Activated T-cell treated with anti-CD3 and anti-CD28 coated beads, Interleukin-2, amount 50 U/mL, for 72 hours (primary cell): ENCODE measurements at regions not wholly inside any gene's neighbourhood (a gene's known extent, or its start where the extent isn't known, plus 50 kb on each side); places are given as distances from the start of the nearest gene placed in this dataset.

ENCODE experiments used
- ATAC-seq, 2 donors: fragments of 150-1000 bp; cut with Tn5 transposase; replicated peaks in 1 of 2; 2 replicates each; pipeline ENCODE4 v1.10.0; 2021; ENCODE audit warnings: moderate library complexity in 2 of 2, mild to moderate bottlenecking in 1 of 2
- DNase-seq, 2 donors: peaks; one replicate each; pipeline ENCODE4 v3.0.0; 2021 to 2022; ENCODE audit warnings: mixed read lengths in 1 of 2
- H3K27ac Mint-ChIP-seq: one replicate; pipeline ENCODE4 v1.8.0; 2022; ENCODE audit warnings: mild to moderate bottlenecking, moderate library complexity, mixed read lengths
- H3K27me3 Mint-ChIP-seq: one replicate; pipeline ENCODE4 v1.8.0; 2022; ENCODE audit warnings: low read depth, mixed read lengths
- H3K36me3 Mint-ChIP-seq, 2 donors: one replicate each; pipeline ENCODE4 v1.8.0; 2022; ENCODE audit warnings: mixed read lengths in 2 of 2, mild to moderate bottlenecking in 1 of 2; ENCODE audit not compliant: insufficient read depth in 2 of 2
- H3K4me1 Mint-ChIP-seq: one replicate; pipeline ENCODE4 v1.8.0; 2022; ENCODE audit warnings: low read depth, mixed read lengths
- H3K4me3 Mint-ChIP-seq, 2 donors: one replicate each; pipeline ENCODE4 v1.8.0; 2022; ENCODE audit warnings: mild to moderate bottlenecking in 2 of 2, mixed read lengths in 2 of 2, moderate library complexity in 2 of 2
- H3K9me3 Mint-ChIP-seq, 2 donors: one replicate each; pipeline ENCODE4 v1.8.0; 2022; ENCODE audit warnings: mixed read lengths in 2 of 2

GRCh38 chr17:77563439-77564102 lies 394.9 kb upstream of the TNRC6C start:
- H3K27ac Mint-ChIP-seq: no peak overlapping the region
- DNase-seq (no peak), ATAC-seq (no peak)
- H3K4me3 Mint-ChIP-seq: no peak overlapping the region
- peaks cover 17% of the 10 kb centered on the region for H3K27me3 Mint-ChIP-seq
- no peaks in the 10 kb centered on the region for H3K9me3 Mint-ChIP-seq
- no peaks in the 10 kb centered on the region for H3K36me3 Mint-ChIP-seq
- H3K4me1 Mint-ChIP-seq: peaks cover 16% of the 10 kb centered on the region

- Mint-ChIP-seq H3K27ac (no peak overlapping the region), H3K4me3 (no peak overlapping the region), H3K9me3 (no peaks in the 10 kb centered on the region), H3K4me1 (peaks cover 12% of the 10 kb centered on the region), H3K36me3 (no peaks in the 10 kb centered on the region), H3K27me3 (peaks cover 17% of the 10 kb centered on the region)
- no peak for DNase-seq
- ATAC-seq: no peak
These were observed 394.1 kb upstream of the TNRC6C start for GRCh38 chr17:77564278-77564920.

GRCh38 chr17:77565166-77565565 lies 393.3 kb upstream of the TNRC6C start:
- H3K36me3 Mint-ChIP-seq: no peaks in the 10 kb centered on the region
- no peak overlapping the region for H3K4me3 Mint-ChIP-seq
- ATAC-seq: no peak

GRCh38 chr17:77566151-77566550 lies 392.4 kb upstream of the TNRC6C start:
- H3K4me1 Mint-ChIP-seq: peaks cover 6% of the 10 kb centered on the region
- no peak overlapping the region for H3K27ac Mint-ChIP-seq
- H3K27me3 Mint-ChIP-seq: no peaks in the 10 kb centered on the region
- no peaks in the 10 kb centered on the region for H3K9me3 Mint-ChIP-seq
- DNase-seq: no peak
- H3K4me3 Mint-ChIP-seq: no peak overlapping the region
- ATAC-seq: no peak
- H3K36me3 Mint-ChIP-seq: no peaks in the 10 kb centered on the region

More at GRCh38 chr17:77565166-77565565, 393.3 kb upstream of the TNRC6C start:
- H3K27me3 Mint-ChIP-seq: peaks cover 9% of the 10 kb centered on the region
- H3K27ac Mint-ChIP-seq: no peak overlapping the region
- H3K9me3 Mint-ChIP-seq: no peaks in the 10 kb centered on the region
- DNase-seq: no peak
- peaks cover 6% of the 10 kb centered on the region for H3K4me1 Mint-ChIP-seq

- DNase-seq (no peak), ATAC-seq (no peak)
- no peaks in the 10 kb centered on the region for H3K36me3 Mint-ChIP-seq
- H3K4me3 Mint-ChIP-seq: no peak overlapping the region
- no peak overlapping the region for H3K27ac Mint-ChIP-seq
- peaks cover 10% of the 10 kb centered on the region for H3K4me1 Mint-ChIP-seq
- peaks cover 4% of the 10 kb centered on the region for H3K27me3 Mint-ChIP-seq
- H3K9me3 Mint-ChIP-seq: no peaks in the 10 kb centered on the region
These were observed 391.9 kb upstream of the TNRC6C start for GRCh38 chr17:77566566-77567138.

- Mint-ChIP-seq H3K27me3 (peaks cover 17% of the 10 kb centered on the region), H3K4me3 (no peak overlapping the region), H3K36me3 (no peaks in the 10 kb centered on the region), H3K9me3 (no peaks in the 10 kb centered on the region), H3K27ac (no peak overlapping the region), H3K4me1 (peaks cover 22% of the 10 kb centered on the region)
- ATAC-seq (no peak), DNase-seq (no peak)
These were observed 390.0 kb upstream of the TNRC6C start for GRCh38 chr17:77568540-77568939.

- DNase-seq (no peak), ATAC-seq (no peak)
- H3K4me3 Mint-ChIP-seq: no peak overlapping the region
- H3K36me3 Mint-ChIP-seq: no peaks in the 10 kb centered on the region
- peaks cover 17% of the 10 kb centered on the region for H3K27me3 Mint-ChIP-seq
- peaks cover 22% of the 10 kb centered on the region for H3K4me1 Mint-ChIP-seq
- no peak overlapping the region for H3K27ac Mint-ChIP-seq
- no peaks in the 10 kb centered on the region for H3K9me3 Mint-ChIP-seq
These were observed 388.5 kb upstream of the TNRC6C start for GRCh38 chr17:77569846-77570564.

- H3K4me1 Mint-ChIP-seq: peaks cover 21% of the 10 kb centered on the region
- no peak for ATAC-seq
These were observed 388.0 kb upstream of the TNRC6C start for GRCh38 chr17:77570565-77570898.

GRCh38 chr17:77571155-77571981 lies 387.1 kb upstream of the TNRC6C start:
- no peaks in the 10 kb centered on the region for H3K9me3 Mint-ChIP-seq
- H3K36me3 Mint-ChIP-seq: no peaks in the 10 kb centered on the region
- peaks cover 15% of the 10 kb centered on the region for H3K4me1 Mint-ChIP-seq
- DNase-seq (peak in 1 of 2 donors; percentile 5), ATAC-seq (no peak)
- peak overlapping the region; percentile 39 to 66 for H3K4me3 Mint-ChIP-seq
- H3K27me3 Mint-ChIP-seq: peaks cover 17% of the 10 kb centered on the region
- H3K27ac Mint-ChIP-seq: no peak overlapping the region

More at GRCh38 chr17:77570565-77570898, 388.0 kb upstream of the TNRC6C start:
- H3K4me3 Mint-ChIP-seq: no peak overlapping the region
- DNase-seq: no peak
- H3K9me3 Mint-ChIP-seq: no peaks in the 10 kb centered on the region
- H3K36me3 Mint-ChIP-seq: no peaks in the 10 kb centered on the region
- H3K27me3 Mint-ChIP-seq: peaks cover 17% of the 10 kb centered on the region
- no peak overlapping the region for H3K27ac Mint-ChIP-seq

GRCh38 chr17:77572065-77572601 lies 386.4 kb upstream of the TNRC6C start:
- no peak for DNase-seq
- Mint-ChIP-seq H3K4me1 (peaks cover 15% of the 10 kb centered on the region), H3K4me3 (peak overlapping the region; percentile 39 to 66), H3K36me3 (no peaks in the 10 kb centered on the region), H3K27me3 (peaks cover 17% of the 10 kb centered on the region), H3K9me3 (no peaks in the 10 kb centered on the region), H3K27ac (no peak overlapping the region)
- no peak for ATAC-seq

GRCh38 chr17:77572851-77573250 lies 385.7 kb upstream of the TNRC6C start:
- H3K9me3 Mint-ChIP-seq: no peaks in the 10 kb centered on the region
- ATAC-seq (no peak), DNase-seq (no peak)
- H3K4me3 Mint-ChIP-seq: no peak overlapping the region
- no peak overlapping the region for H3K27ac Mint-ChIP-seq
- H3K27me3 Mint-ChIP-seq: peaks cover 17% of the 10 kb centered on the region
- peaks cover 15% of the 10 kb centered on the region for H3K4me1 Mint-ChIP-seq
- no peaks in the 10 kb centered on the region for H3K36me3 Mint-ChIP-seq

- DNase-seq: no peak
- Mint-ChIP-seq H3K4me3 (no peak overlapping the region), H3K9me3 (no peaks in the 10 kb centered on the region), H3K36me3 (no peaks in the 10 kb centered on the region), H3K4me1 (peaks cover 15% of the 10 kb centered on the region), H3K27ac (no peak overlapping the region), H3K27me3 (peaks cover 6% of the 10 kb centered on the region)
- ATAC-seq: no peak
These were observed 381.0 kb upstream of the TNRC6C start for GRCh38 chr17:77577491-77577890.
